Body of pancreas (tissue), 4 donors: ENCODE measurements at regions not wholly inside any gene's neighbourhood (a gene's known extent, or its start where the extent isn't known, plus 50 kb on each side); places are given as distances from the start of the nearest gene placed in this dataset.

ENCODE experiments used
- CTCF ChIP-seq, 7 experiments: fragments of 450-650 bp in 4 of 7; fragments of 200-600 bp in 3 of 7; sonication (generic) in 3 of 7; IDR thresholded peaks; one replicate each; pipeline ENCODE4 v1.5.1; 2016 to 2019; ENCODE audit warnings: antibody characterized with exemption in 7 of 7
- POLR2A ChIP-seq, 3 donors: fragments of 450-650 bp; IDR thresholded peaks; one replicate each; pipeline ENCODE4 v1.6.1; 2016; ENCODE audit warnings: antibody characterized with exemption in 3 of 3, mild to moderate bottlenecking in 2 of 3

GRCh38 chr3:159234306-159234705 lies 432.5 kb downstream of the MFSD1 start:
- TF ChIP-seq POLR2A (IDR thresholded peaks at IDR 0.05) (no peak), CTCF (IDR thresholded peaks at IDR 0.05) (no peak)
